ENCODE measurements at regions not wholly inside any gene's neighbourhood (a gene's known extent, or its start where the extent isn't known, plus 50 kb on each side); places are given as distances from the start of the nearest gene placed in this dataset.

- TF ChIP-seq, protein P1, sequence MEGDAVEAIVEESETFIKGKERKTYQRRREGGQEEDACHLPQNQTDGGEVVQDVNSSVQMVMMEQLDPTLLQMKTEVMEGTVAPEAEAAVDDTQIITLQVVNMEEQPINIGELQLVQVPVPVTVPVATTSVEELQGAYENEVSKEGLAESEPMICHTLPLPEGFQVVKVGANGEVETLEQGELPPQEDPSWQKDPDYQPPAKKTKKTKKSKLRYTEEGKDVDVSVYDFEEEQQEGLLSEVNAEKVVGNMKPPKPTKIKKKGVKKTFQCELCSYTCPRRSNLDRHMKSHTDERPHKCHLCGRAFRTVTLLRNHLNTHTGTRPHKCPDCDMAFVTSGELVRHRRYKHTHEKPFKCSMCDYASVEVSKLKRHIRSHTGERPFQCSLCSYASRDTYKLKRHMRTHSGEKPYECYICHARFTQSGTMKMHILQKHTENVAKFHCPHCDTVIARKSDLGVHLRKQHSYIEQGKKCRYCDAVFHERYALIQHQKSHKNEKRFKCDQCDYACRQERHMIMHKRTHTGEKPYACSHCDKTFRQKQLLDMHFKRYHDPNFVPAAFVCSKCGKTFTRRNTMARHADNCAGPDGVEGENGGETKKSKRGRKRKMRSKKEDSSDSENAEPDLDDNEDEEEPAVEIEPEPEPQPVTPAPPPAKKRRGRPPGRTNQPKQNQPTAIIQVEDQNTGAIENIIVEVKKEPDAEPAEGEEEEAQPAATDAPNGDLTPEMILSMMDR (IDR thresholded peaks at IDR 0.05): no peak
- no peak for TF ChIP-seq EZH2 (IDR thresholded peaks at IDR 0.05; ENCODE audit: borderline replicate concordance, insufficient read depth, low read depth, low read length, poor library complexity, severe bottlenecking)
These were observed 96.5 kb upstream of the LHX1 start for GRCh38 chr17:36840796-36841195.

All from B cell (primary cell).